Stimulated activated CD8-positive, alpha-beta memory T cell treated with anti-CD3 and anti-CD28 coated beads, Interleukin-12 subunit alpha, Interleukin-12 subunit beta, amount 100 ng/mL, for 4 hours (primary cell): ENCODE measurements at regions not wholly inside any gene's neighbourhood (a gene's known extent, or its start where the extent isn't known, plus 50 kb on each side); places are given as distances from the start of the nearest gene placed in this dataset.

Source experiments
- DNase-seq: peaks from one replicate; pipeline ENCODE4 v3.0.0-alpha.2; 2020; ENCODE audit warnings: low read depth

GRCh38 chr5:116646611-116647289, 72.1 kb upstream of the SEMA6A start:
- DNase-seq = no peak

GRCh38 chr5:116645627-116646026, 71.0 kb upstream of the SEMA6A start:
- no peak for DNase-seq

- DNase-seq = no peak
Measured at GRCh38 chr5:116640236-116640635, 65.6 kb upstream of the SEMA6A start.

GRCh38 chr5:116637149-116637740, 62.6 kb upstream of the SEMA6A start:
- DNase-seq = no peak

GRCh38 chr5:116632890-116633289, 58.3 kb upstream of the SEMA6A start:
- no peak for DNase-seq

GRCh38 chr5:116631147-116631546, 56.5 kb upstream of the SEMA6A start:
- DNase-seq = no peak

- no peak for DNase-seq
Measured at GRCh38 chr5:116629168-116629567, 54.5 kb upstream of the SEMA6A start.

GRCh38 chr5:116626945-116627679, 52.5 kb upstream of the SEMA6A start:
- DNase-seq = no peak

GRCh38 chr5:116626272-116626723, 51.7 kb upstream of the SEMA6A start:
- DNase-seq = no peak
